Activated B cell treated with CpG ODN at 0.5 μM for 24 hours (primary cell): ENCODE measurements at regions not wholly inside any gene's neighbourhood (a gene's known extent, or its start where the extent isn't known, plus 50 kb on each side); places are given as distances from the start of the nearest gene placed in this dataset.

ENCODE experiments used
- ATAC-seq: fragments of 200-7000 bp; cut with Tn5 transposase; one replicate; pipeline ENCODE4 v1.10.0; 2021; ENCODE audit warnings: low read depth, mild to moderate bottlenecking, moderate library complexity
- CTCF ChIA-PET: fragments of 350-600 bp; sonication (Branson Sonifier 250); formaldehyde crosslinking; loops from one replicate; lab custom pipeline; 2021; ENCODE audit warnings: antibody characterized with exemption; lab: Charles Lee
- POLR2A ChIA-PET: fragments of 350-600 bp; sonication (Branson Sonifier 250); formaldehyde crosslinking; loops from one replicate; lab custom pipeline; 2021; ENCODE audit warnings: antibody characterized with exemption; lab: Charles Lee
- DNase-seq: peaks from one replicate; pipeline ENCODE4 v3.0.0; 2022
- H3K27ac Mint-ChIP-seq: one replicate; pipeline ENCODE4 v1.8.0; 2020; ENCODE audit warnings: mixed read lengths
- H3K27me3 Mint-ChIP-seq: one replicate; pipeline ENCODE4 v1.8.0; 2021; ENCODE audit warnings: mixed read lengths
- H3K36me3 Mint-ChIP-seq: one replicate; pipeline ENCODE4 v1.8.0; 2021; ENCODE audit warnings: low read depth, mixed read lengths
- H3K4me1 Mint-ChIP-seq: one replicate; pipeline ENCODE4 v1.8.0; 2021; ENCODE audit warnings: mixed read lengths
- H3K4me3 Mint-ChIP-seq: one replicate; pipeline ENCODE4 v1.8.0; 2020; ENCODE audit warnings: mild to moderate bottlenecking, mixed read lengths
- H3K9me3 Mint-ChIP-seq: one replicate; pipeline ENCODE4 v1.8.0; 2020; ENCODE audit warnings: mixed read lengths
- CTCF ChIP-seq: fragments of 200-600 bp; IDR thresholded peaks from one replicate; pipeline ENCODE4 v1.8.0; 2022; ENCODE audit warnings: antibody characterized with exemption, mild to moderate bottlenecking
- intact Hi-C: fragments of 100-400 bp; cut with micrococcal nuclease; formaldehyde crosslinking; loops from one replicate; pipeline ENCODE4 v1.15.1; 2024

DNA sequence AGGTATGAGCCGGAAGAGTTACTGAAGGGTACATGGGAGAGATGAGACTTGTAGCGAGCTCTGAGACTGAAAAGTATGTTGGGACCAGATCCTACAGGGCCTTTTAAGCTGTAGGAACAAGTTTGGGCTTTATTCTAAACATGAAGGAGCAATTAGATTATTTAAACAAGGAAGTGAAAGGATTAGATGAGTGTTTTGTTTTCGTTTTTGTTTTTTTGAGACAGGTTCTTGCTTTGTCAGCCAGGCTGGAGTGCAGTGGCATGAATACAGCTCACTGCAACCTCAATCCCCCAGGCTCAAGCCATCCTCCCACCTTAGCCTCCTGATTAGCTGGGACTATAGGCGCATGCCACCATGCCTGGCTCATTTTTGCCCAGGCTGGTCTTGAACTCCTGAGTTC is 110.7 kb downstream of the C1D start:
- Mint-ChIP-seq H3K36me3 (no peaks in the 10 kb centered on the region), H3K4me1 (peaks cover 3% of the 10 kb centered on the region), H3K27me3 (peaks cover 7% of the 10 kb centered on the region), H3K27ac (no peak overlapping the region), H3K9me3 (no peaks in the 10 kb centered on the region), H3K4me3 (no peak overlapping the region)
- DNase-seq (no peak), ATAC-seq (no peak)
- CTCF ChIA-PET = no interaction called here
- intact Hi-C loops = no loop called here
- POLR2A ChIA-PET = no interaction called here
- no peak for TF ChIP-seq CTCF

GRCh38 chr2:67954093-67954748 is 108.6 kb downstream of the C1D start:
- intact Hi-C loops = no loop called here
- Mint-ChIP-seq H3K36me3 (no peaks in the 10 kb centered on the region), H3K27me3 (peaks cover 7% of the 10 kb centered on the region), H3K4me3 (no peak overlapping the region), H3K9me3 (peaks cover 5% of the 10 kb centered on the region), H3K4me1 (peaks cover 3% of the 10 kb centered on the region), H3K27ac (no peak overlapping the region)
- TF ChIP-seq CTCF = no peak
- POLR2A ChIA-PET = no interaction called here
- CTCF ChIA-PET = no interaction called here
- no peak for ATAC-seq
- no peak for DNase-seq

DNA sequence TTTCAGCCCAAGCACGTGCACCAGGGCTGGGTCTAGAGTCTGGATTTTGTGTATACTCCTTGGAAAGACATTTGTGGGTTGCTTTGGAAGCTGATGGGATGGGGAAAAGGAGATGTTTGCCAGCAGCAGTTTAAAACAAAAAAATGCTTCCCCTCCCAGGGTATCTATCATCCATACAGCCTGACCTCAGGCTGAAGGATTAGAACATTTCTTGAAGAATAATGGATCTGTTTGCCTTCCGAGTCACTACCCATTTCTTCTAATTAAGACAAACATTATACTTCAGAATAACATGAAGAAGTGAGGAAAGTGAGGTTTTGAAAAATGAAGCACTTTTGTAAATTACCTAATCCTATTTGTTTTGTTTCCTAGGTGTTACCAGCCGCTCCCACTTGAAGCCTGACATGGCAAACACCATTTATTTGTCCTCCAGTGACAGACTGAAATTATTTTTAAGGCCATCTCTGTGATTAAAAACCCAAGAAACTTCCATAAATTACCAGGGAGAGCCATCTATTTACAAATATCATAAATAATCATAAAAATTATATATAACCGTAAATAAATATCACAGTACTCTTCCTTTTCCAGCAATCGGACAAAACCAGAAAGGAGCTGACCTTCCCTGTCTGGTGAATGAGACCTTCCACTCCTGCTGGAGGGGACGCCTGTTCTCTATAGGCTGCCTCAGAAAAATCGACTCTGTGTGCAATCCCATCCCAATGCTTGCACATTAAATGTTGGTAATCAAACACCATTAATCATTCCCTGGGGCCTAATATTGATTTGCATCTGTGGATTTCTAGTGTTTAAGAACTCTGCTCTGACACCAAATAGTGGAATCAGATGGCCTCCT is 106.8 kb downstream of the C1D start:
- no peaks in the 10 kb centered on the region for H3K36me3 Mint-ChIP-seq
- no peak for ATAC-seq
- ChIA-PET CTCF (no interaction called here), POLR2A (no interaction called here)
- H3K4me1 Mint-ChIP-seq = peaks cover under 1% of the 10 kb centered on the region
- no peak for DNase-seq
- no peak overlapping the region for H3K27ac Mint-ChIP-seq
- no peak overlapping the region for H3K4me3 Mint-ChIP-seq
- no peak for TF ChIP-seq CTCF
- H3K27me3 Mint-ChIP-seq = peaks cover 18% of the 10 kb centered on the region
- intact Hi-C loops = no loop called here
- H3K9me3 Mint-ChIP-seq = peaks cover 5% of the 10 kb centered on the region

DNA sequence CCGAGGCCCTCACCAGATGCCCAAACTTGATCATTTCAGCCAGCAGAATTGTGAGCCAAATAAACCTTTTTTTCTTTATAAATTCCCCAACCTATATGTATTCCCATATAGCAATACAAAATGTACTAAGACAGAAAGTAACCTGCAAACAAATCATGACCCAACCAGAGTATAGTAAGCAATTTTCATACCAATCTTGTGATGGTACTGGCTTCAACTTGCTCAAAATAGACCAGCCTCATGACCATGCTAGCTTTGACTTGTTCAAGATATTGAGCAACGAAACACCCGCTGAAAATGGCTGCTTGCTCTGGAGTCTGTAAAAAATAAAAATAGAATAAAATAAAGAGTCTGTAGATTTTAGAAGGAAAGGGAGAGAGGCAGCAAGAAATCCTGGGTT is 97.6 kb downstream of the C1D start:
- no peaks in the 10 kb centered on the region for H3K36me3 Mint-ChIP-seq
- TF ChIP-seq CTCF = no peak
- intact Hi-C loops = no loop called here
- H3K9me3 Mint-ChIP-seq = no peaks in the 10 kb centered on the region
- ChIA-PET CTCF (no interaction called here), POLR2A (no interaction called here)
- no peaks in the 10 kb centered on the region for H3K4me1 Mint-ChIP-seq
- H3K27ac Mint-ChIP-seq = no peak overlapping the region
- ATAC-seq (no peak), DNase-seq (no peak)
- H3K27me3 Mint-ChIP-seq = peaks cover 24% of the 10 kb centered on the region
- no peak overlapping the region for H3K4me3 Mint-ChIP-seq

GRCh38 chr2:67970071-67970470 is 92.7 kb downstream of the C1D start:
- Mint-ChIP-seq H3K4me1 (peaks cover 5% of the 10 kb centered on the region), H3K4me3 (no peak overlapping the region), H3K36me3 (no peaks in the 10 kb centered on the region), H3K27me3 (peaks cover 3% of the 10 kb centered on the region), H3K9me3 (no peaks in the 10 kb centered on the region), H3K27ac (no peak overlapping the region)
- CTCF ChIA-PET = no interaction called here
- intact Hi-C loops = no loop called here
- no peak for TF ChIP-seq CTCF
- POLR2A ChIA-PET = no interaction called here
- ATAC-seq (no peak), DNase-seq (no peak)
